SU-DHL-6 (cell line): ENCODE measurements at regions not wholly inside any gene's neighbourhood (a gene's known extent, or its start where the extent isn't known, plus 50 kb on each side); places are given as distances from the start of the nearest gene placed in this dataset.

Experiments
- H2AFZ ChIP-seq: fragments of 200-600 bp; sonication (generic); 2 replicates; pipeline ENCODE4 v1.6.1; 2014; ENCODE audit warnings: low read depth, mild to moderate bottlenecking, moderate library complexity, mixed read lengths, antibody characterized with exemption, low read length; ENCODE audit not compliant: severe bottlenecking
- H3F3A ChIP-seq: fragments of 200-600 bp; shearing (Covaris generic); 2 replicates; pipeline ENCODE4 v1.6.0; 2016; ENCODE audit warnings: antibody characterized with exemption, mild to moderate bottlenecking; ENCODE audit not compliant: insufficient read depth
- H3K27ac ChIP-seq: fragments of 200-600 bp; sonication (generic); 2 replicates; pipeline ENCODE4 v1.5.1; 2016; ENCODE audit warnings: low read depth, mild to moderate bottlenecking, low read length, moderate library complexity, mixed read lengths
- H3K27me3 ChIP-seq: fragments of 200-600 bp; sonication (generic), shearing (Covaris generic); 2 replicates; pipeline ENCODE4 v1.6.0; 2014; ENCODE audit warnings: mild to moderate bottlenecking, low read length
- H3K36me3 ChIP-seq: fragments of 200-600 bp; sonication (generic); 2 replicates; pipeline ENCODE4 v1.6.1; 2014; ENCODE audit warnings: mild to moderate bottlenecking, low read length, mixed read lengths
- H3K4me2 ChIP-seq: fragments of 300-600, 200-600 bp; shearing (Covaris generic), sonication (generic); 2 replicates; pipeline ENCODE4 v1.6.0; 2014; ENCODE audit warnings: low read length, low read depth, mild to moderate bottlenecking; ENCODE audit not compliant: poor library complexity, severe bottlenecking
- H3K4me3 ChIP-seq: fragments of 200-600 bp; sonication (generic); 2 replicates; pipeline ENCODE4 v1.5.1; 2014; ENCODE audit warnings: antibody characterized with exemption, low read length, mild to moderate bottlenecking, mixed read lengths; ENCODE audit not compliant: insufficient read depth, poor library complexity, severe bottlenecking
- H3K79me2 ChIP-seq: fragments of 200-600 bp; sonication (generic); 2 replicates; pipeline ENCODE4 v1.6.1; 2014; ENCODE audit warnings: mild to moderate bottlenecking, low read length, moderate library complexity; ENCODE audit not compliant: insufficient read depth
- H3K9ac ChIP-seq: fragments of 200-600 bp; sonication (generic); 2 replicates; pipeline ENCODE4 v1.7.0; 2014; ENCODE audit warnings: mild to moderate bottlenecking, low read length
- H3K9me2 ChIP-seq: fragments of 200-600 bp; sonication (generic); replicated peaks from 2 replicates; pipeline ENCODE4 v1.6.1; 2014; ENCODE audit warnings: low read length; ENCODE audit not compliant: insufficient read depth
- H3K9me3 ChIP-seq: fragments of 200-600 bp; sonication (generic); 2 replicates; pipeline ENCODE4 v1.6.1; 2014; ENCODE audit warnings: low read length, mixed read lengths; ENCODE audit not compliant: insufficient read depth
- H4K20me1 ChIP-seq: fragments of 200-600 bp; sonication (generic); 2 replicates; pipeline ENCODE4 v1.6.1; 2014; ENCODE audit warnings: low read depth, mild to moderate bottlenecking, antibody characterized with exemption, low read length, moderate library complexity, mixed read lengths
- CTCF ChIP-seq: fragments of 200-600 bp; sonication (generic); IDR thresholded peaks from one replicate; pipeline ENCODE4 v1.5.1; 2017; ENCODE audit warnings: antibody characterized with exemption, mild to moderate bottlenecking, low read length, moderate library complexity; ENCODE audit not compliant: insufficient read depth, poor library complexity, severe bottlenecking
- EZH2phosphoT487 ChIP-seq: fragments of 200-600 bp; sonication (generic), shearing (Covaris generic); conservative IDR thresholded peaks from 2 replicates; pipeline ENCODE4 v1.6.1; 2018; ENCODE audit warnings: mild to moderate bottlenecking, antibody characterized with exemption, low read length, moderate library complexity, mixed read lengths

GRCh38 chr9:13022756-13023155 lies 247.9 kb downstream of the LURAP1L start:
- H3F3A ChIP-seq = no peaks in the 10 kb centered on the region
- H3K4me2 ChIP-seq = no peak overlapping the region
- H3K27ac ChIP-seq = no peak overlapping the region
- no peak overlapping the region for H3K9ac ChIP-seq
- no peaks in the 10 kb centered on the region for H3K36me3 ChIP-seq
- TF ChIP-seq EZH2phosphoT487 = no peak
- no peak for TF ChIP-seq CTCF
- no peaks in the 10 kb centered on the region for H3K27me3 ChIP-seq
- H3K9me3 ChIP-seq = no peaks in the 10 kb centered on the region
- H3K9me2 ChIP-seq = no peaks in the 10 kb centered on the region; the same call in 1 of the 2 replicates
- H3K79me2 ChIP-seq = no peaks in the 10 kb centered on the region
- H2AFZ ChIP-seq = no peak overlapping the region
- H3K4me3 ChIP-seq = no peak overlapping the region
- H4K20me1 ChIP-seq = no peaks in the 10 kb centered on the region

- H3K4me2 ChIP-seq = no peak overlapping the region
- H3K27me3 ChIP-seq = no peaks in the 10 kb centered on the region
- H3K36me3 ChIP-seq = no peaks in the 10 kb centered on the region
- H4K20me1 ChIP-seq = no peaks in the 10 kb centered on the region
- H3F3A ChIP-seq = no peaks in the 10 kb centered on the region
- H2AFZ ChIP-seq = no peak overlapping the region
- no peaks in the 10 kb centered on the region; the same call in 1 of the 2 replicates for H3K9me2 ChIP-seq
- TF ChIP-seq EZH2phosphoT487 (no peak), CTCF (no peak)
- H3K9ac ChIP-seq = no peak overlapping the region
- H3K9me3 ChIP-seq = no peaks in the 10 kb centered on the region
- H3K4me3 ChIP-seq = no peak overlapping the region
- H3K79me2 ChIP-seq = no peaks in the 10 kb centered on the region
- H3K27ac ChIP-seq = no peak overlapping the region
These were observed 248.7 kb downstream of the LURAP1L start for GRCh38 chr9:13023498-13023897.

- no peaks in the 10 kb centered on the region; the same call in 1 of the 2 replicates for H3K9me2 ChIP-seq
- no peak overlapping the region for H3K27ac ChIP-seq
- no peak overlapping the region for H3K4me2 ChIP-seq
- TF ChIP-seq EZH2phosphoT487 (no peak), CTCF (no peak)
- H3K79me2 ChIP-seq = no peaks in the 10 kb centered on the region
- H3F3A ChIP-seq = no peaks in the 10 kb centered on the region
- no peaks in the 10 kb centered on the region for H3K27me3 ChIP-seq
- H4K20me1 ChIP-seq = no peaks in the 10 kb centered on the region
- H2AFZ ChIP-seq = no peak overlapping the region
- no peaks in the 10 kb centered on the region for H3K36me3 ChIP-seq
- H3K4me3 ChIP-seq = no peak overlapping the region
- H3K9ac ChIP-seq = no peak overlapping the region
- H3K9me3 ChIP-seq = no peaks in the 10 kb centered on the region
These were observed 252.1 kb downstream of the LURAP1L start for GRCh38 chr9:13026956-13027355.
